ENCODE measurements at regions not wholly inside any gene's neighbourhood (a gene's known extent, or its start where the extent isn't known, plus 50 kb on each side); places are given as distances from the start of the nearest gene placed in this dataset.

- Histone ChIP-seq H3K9me3 (no peaks in the 10 kb centered on the region), H3K4me1 (no peaks in the 10 kb centered on the region), H3K27me3 (no peaks in the 10 kb centered on the region), H3K36me3 (no peaks in the 10 kb centered on the region), H3K27ac (no peak overlapping the region), H3K4me3 (no peak overlapping the region)
- 85 to 91% methylated on average over 1 of the region's 1 CpG for WGBS, 2 donors (ENCODE audit: low coverage in 1 of 2)
- no peak for TF ChIP-seq POLR2AphosphoS5 (IDR thresholded peaks at IDR 0.05)
- no peak for TF ChIP-seq EP300 (IDR thresholded peaks at IDR 0.05; ENCODE audit: low read depth)
- TF ChIP-seq POLR2A (IDR thresholded peaks at IDR 0.05): no peak
- TF ChIP-seq CTCF (IDR thresholded peaks at IDR 0.05): no peak
- in situ Hi-C loops (cut with MboI; ENCODE audit: low pct_ligation_motif_present in 1 of 4, low pct_unique_long_range_greater_than_20kb in 1 of 4, low sequenced_read_pairs in 3 of 4): no loop called here
- no peak for DNase-seq
- intact Hi-C loops (cut with DNase I; ENCODE audit: low total_unique reads): no loop called here
Measured at GRCh38 chr13:79126706-79127105, 279.3 kb downstream of the RBM26 start.

- H3K27ac ChIP-seq: no peak overlapping the region
- H3K9me3 ChIP-seq: no peaks in the 10 kb centered on the region
- H3K36me3 ChIP-seq: no peaks in the 10 kb centered on the region
- H3K27me3 ChIP-seq: no peaks in the 10 kb centered on the region
- no peak overlapping the region for H3K4me3 ChIP-seq
- 92% methylated on average over 2 of the region's 2 CpGs; no CpG with 5 or more reads in 1 of the 2 donors for WGBS, 2 donors (ENCODE audit: low coverage in 1 of 2)
- intact Hi-C loops (cut with DNase I; ENCODE audit: low total_unique reads): no loop called here
- no peaks in the 10 kb centered on the region for H3K4me1 ChIP-seq
- in situ Hi-C loops (cut with MboI; ENCODE audit: low pct_ligation_motif_present in 1 of 4, low pct_unique_long_range_greater_than_20kb in 1 of 4, low sequenced_read_pairs in 3 of 4): no loop called here
- no peak for DNase-seq
- TF ChIP-seq CTCF (IDR thresholded peaks at IDR 0.05): no peak
Measured at GRCh38 chr13:79124183-79124582, 281.9 kb downstream of the RBM26 start.

GRCh38 chr13:79121286-79121685, 284.8 kb downstream of the RBM26 start:
- H3K36me3 ChIP-seq: no peaks in the 10 kb centered on the region
- H3K4me3 ChIP-seq: no peak overlapping the region
- 56 to 68% methylated on average over 4 of the region's 4 CpGs for WGBS, 2 donors (ENCODE audit: low coverage in 1 of 2)
- in situ Hi-C loops (cut with MboI; ENCODE audit: low pct_ligation_motif_present in 1 of 4, low pct_unique_long_range_greater_than_20kb in 1 of 4, low sequenced_read_pairs in 3 of 4): no loop called here
- no peak for DNase-seq
- H3K27ac ChIP-seq: no peak overlapping the region
- no peaks in the 10 kb centered on the region for H3K9me3 ChIP-seq
- no peak for TF ChIP-seq CTCF (IDR thresholded peaks at IDR 0.05)
- no peak for TF ChIP-seq POLR2A (IDR thresholded peaks at IDR 0.05)
- no peak for TF ChIP-seq EP300 (IDR thresholded peaks at IDR 0.05; ENCODE audit: low read depth)
- no peak for TF ChIP-seq POLR2AphosphoS5 (IDR thresholded peaks at IDR 0.05)
- H3K4me1 ChIP-seq: no peaks in the 10 kb centered on the region
- H3K27me3 ChIP-seq: no peaks in the 10 kb centered on the region
- intact Hi-C loops (cut with DNase I; ENCODE audit: low total_unique reads): no loop called here

- H3K4me1 ChIP-seq: no peaks in the 10 kb centered on the region
- intact Hi-C loops (cut with DNase I; ENCODE audit: low total_unique reads): no loop called here
- H3K27ac ChIP-seq: no peak overlapping the region
- no peak for TF ChIP-seq POLR2A (IDR thresholded peaks at IDR 0.05)
- TF ChIP-seq CTCF (IDR thresholded peaks at IDR 0.05): no peak
- no peak for TF ChIP-seq EP300 (IDR thresholded peaks at IDR 0.05; ENCODE audit: low read depth)
- no peak for TF ChIP-seq POLR2AphosphoS5 (IDR thresholded peaks at IDR 0.05)
- H3K9me3 ChIP-seq: no peaks in the 10 kb centered on the region
- no peak overlapping the region for H3K4me3 ChIP-seq
- no peaks in the 10 kb centered on the region for H3K27me3 ChIP-seq
- DNase-seq: no peak
- WGBS, 2 donors (ENCODE audit: low coverage in 1 of 2): 91% methylated on average over 30 of the region's 34 CpGs; no CpG with 5 or more reads in 1 of the 2 donors
- no peaks in the 10 kb centered on the region for H3K36me3 ChIP-seq
- in situ Hi-C loops (cut with MboI; ENCODE audit: low pct_ligation_motif_present in 1 of 4, low pct_unique_long_range_greater_than_20kb in 1 of 4, low sequenced_read_pairs in 3 of 4): no loop called here
Measured at GRCh38 chr13:79119578-79120107, 286.4 kb downstream of the RBM26 start.

All from transverse colon (tissue), 4 donors.